Right forelimb (tissue), 1 donor: ENCODE measurements at regions not wholly inside any gene's neighbourhood (a gene's known extent, or its start where the extent isn't known, plus 50 kb on each side); places are given as distances from the start of the nearest gene placed in this dataset.
"Not testable (repeated sequence)": the region's sequence is repeated elsewhere in the genome, so short reads cannot be mapped to it uniquely, and the experiment has no call there.

Source experiments
- DNase-seq: peaks from one replicate; pipeline ENCODE4 v3.0.0-alpha.2; 2018

GRCh38 chr6:26720663-26721218 lies 61.2 kb upstream of the ZNF322 start:
- DNase-seq: not testable (repeated sequence)

GRCh38 chr6:26730019-26730766 lies 70.6 kb upstream of the ZNF322 start:
- not testable (repeated sequence) for DNase-seq

GRCh38 chr6:26734776-26735472 lies 75.4 kb upstream of the ZNF322 start:
- DNase-seq: not testable (repeated sequence)

GRCh38 chr6:26739811-26740210 lies 80.3 kb upstream of the ZNF322 start:
- no peak for DNase-seq

- DNase-seq: no peak
These were observed 83.7 kb upstream of the ZNF322 start for GRCh38 chr6:26743157-26743821.

DNA sequence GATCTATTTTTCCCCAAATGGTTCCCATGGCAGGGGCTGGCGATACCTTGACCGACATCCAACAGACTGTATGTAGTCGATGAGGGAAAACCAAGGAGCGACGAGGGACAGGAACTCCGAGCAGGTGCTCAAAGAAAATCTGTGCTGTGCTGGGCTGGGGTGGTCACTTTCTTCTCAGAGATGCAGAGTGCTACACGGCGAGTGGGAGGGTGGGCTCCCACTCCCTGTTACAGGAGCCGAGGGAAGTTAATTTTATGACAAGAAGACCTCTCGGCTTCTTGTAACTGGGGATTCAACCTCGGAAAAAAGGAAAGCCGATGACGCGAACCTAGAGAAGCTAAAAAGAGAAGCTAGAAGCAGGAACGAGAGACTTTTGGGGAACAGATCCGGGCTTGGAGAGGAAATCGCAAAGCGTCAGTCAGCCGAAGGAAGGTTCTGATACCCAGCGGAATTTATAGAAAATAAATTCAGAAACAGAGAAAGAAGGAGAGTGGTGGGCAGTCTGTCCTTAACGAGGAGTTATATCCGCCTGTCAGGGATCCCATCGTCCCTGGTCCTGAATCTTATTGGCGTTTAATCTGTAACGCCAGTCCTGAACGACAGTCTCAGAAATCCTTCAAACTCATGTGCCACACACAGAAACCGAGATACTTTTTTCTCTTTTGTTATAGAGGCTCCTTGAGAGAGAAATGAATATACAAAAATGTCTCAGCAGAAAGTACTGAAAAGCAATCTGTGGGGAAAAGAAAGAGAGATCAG lies 84.6 kb upstream of the ZNF322 start:
- no peak for DNase-seq

- DNase-seq: not testable (repeated sequence)
These were observed 85.3 kb upstream of the ZNF322 start for GRCh38 chr6:26744837-26745282.

- not testable (repeated sequence) for DNase-seq
These were observed 86.4 kb upstream of the ZNF322 start for GRCh38 chr6:26745964-26746363.

DNA sequence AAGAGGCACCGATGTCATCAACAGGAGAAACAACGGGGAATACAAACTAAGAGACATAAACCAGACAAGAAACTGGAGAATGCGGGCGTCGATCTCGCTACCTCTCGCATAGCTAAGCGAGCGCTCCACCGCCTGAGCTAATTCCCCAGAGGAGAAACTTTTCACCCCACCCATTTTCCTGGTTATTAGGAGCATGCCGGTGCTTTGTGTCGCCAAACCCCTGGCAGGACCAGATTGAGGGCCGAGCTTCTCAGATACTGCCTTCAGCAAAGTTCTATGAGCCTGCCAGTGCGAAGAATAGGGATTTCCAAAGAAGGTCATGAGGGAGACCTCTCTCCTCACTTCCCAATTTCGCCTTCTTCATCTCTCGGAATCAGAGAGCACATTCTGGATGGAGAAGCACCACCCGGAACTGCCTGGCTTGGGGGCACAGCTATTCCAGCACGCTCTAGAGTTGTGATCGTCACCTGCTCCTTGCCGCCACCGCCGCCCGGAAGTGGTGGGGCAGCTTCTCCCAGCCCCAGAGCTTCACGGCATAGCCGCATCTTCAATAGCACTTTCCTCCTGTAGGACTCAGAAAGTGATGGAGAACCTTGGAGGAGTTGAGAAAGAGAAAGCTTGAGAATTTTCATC lies 89.7 kb upstream of the ZNF322 start:
- DNase-seq: not testable (repeated sequence)

DNA sequence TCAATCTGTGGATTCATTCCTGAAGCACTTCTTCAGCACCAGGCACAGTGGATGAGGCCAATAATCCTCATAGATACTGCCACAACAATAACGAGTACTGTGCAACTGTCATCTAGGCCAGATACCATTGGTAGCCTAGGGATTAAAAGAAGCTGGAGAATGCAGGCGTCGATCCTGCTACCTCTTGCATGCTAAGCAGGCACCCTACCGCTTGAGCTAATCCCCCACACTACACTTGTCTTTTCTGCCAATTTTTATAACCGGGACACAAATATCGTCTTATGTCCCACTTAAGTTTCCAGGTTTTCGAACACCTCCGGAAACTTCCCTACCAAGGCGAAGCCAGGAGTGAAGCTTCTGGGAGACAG lies 90.2 kb upstream of the ZNF322 start:
- DNase-seq: not testable (repeated sequence)

GRCh38 chr6:26754212-26754611 lies 94.7 kb upstream of the ZNF322 start:
- DNase-seq: no peak

DNA sequence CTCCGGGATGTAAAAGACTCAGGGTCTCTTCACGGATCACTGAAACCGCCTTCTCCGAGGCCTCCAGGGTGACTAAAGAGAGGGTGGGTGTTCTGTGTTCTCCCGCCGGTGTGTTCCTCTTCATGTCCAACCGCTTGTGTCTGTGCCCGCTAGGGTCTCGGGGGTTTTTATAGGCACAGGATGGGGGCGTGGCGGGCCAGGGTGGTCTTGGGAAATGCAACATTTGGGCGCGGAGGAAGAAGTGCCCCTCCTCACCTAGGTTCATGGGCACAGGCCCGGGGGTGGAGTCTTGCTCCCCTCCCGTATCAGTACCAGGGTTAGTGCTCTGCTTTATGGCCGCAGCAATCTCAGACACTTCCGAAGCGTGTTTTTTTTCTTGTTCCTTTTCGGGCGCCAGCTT lies 95.3 kb upstream of the ZNF322 start:
- not testable (repeated sequence) for DNase-seq

DNA sequence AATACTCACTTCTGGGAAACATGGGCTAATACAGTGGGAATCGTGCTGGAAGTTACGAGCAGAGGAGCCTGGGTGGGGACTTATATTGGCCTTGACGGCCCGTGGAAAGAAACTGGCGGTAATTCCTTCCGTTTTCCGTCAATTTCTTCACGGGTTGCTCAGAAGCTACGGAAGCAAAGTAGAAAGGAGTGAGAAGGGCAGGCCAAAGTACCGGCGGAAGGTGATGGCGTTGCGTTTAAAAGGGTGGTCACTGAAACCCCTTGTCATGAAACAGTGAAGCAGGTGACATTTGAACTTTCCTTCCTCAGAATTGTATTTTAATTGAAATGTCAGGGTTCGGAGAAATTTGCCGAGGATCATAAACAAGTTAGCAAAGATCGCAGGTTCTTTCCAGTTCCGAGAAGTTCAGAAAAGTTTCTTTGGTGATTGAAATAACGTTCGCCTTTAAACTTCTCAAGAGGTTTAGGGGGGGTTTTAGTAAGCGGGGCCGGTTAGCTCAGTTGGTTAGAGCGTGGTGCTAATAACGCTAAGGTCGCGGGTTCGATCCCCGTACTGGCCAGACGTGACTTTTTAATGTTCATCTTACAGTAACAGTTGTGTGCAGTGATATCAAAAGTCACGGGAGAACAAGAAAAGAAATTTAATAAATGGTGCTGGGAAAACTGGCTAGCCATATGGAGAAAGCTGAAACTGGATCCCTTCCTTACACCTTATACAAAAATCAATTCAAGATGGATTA lies 96.7 kb upstream of the ZNF322 start:
- not testable (repeated sequence) for DNase-seq

GRCh38 chr6:26766203-26766902 lies 106.8 kb upstream of the ZNF322 start:
- DNase-seq: not testable (repeated sequence)

DNA sequence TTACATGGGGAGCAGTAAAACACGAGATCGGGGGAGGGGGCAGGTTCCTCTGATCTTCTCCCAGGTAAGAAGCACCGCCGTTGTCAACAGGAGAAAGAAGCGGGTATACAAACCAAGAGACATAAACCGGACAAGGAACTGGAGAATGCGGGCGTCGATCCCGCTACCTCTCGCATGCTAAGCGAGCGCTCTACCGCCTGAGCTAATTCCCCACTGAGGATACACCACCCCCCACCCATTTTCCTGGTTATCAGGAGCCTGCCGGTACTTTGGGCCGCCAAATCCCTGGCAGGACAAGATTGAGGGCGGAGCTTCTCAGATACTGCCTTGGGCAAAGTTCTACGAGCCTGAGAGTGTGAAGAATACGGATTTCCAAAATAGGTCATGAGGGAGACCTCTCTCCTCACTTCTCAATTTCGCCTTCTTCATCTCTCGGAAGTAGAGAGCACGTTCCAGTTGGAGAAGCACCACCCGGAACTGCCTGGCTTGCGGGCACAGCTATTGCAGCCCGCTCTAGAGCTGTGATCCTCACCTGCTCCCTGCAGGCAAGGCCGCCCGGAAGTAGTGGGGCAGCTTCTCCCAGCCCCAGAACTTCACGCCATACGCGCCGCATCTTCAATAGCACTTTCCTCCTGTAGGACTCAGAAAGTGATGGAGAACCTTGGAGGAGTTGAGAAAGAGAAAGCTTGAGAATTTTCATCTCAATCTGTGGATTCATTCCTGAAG lies 111.6 kb upstream of the ZNF322 start:
- not testable (repeated sequence) for DNase-seq

DNA sequence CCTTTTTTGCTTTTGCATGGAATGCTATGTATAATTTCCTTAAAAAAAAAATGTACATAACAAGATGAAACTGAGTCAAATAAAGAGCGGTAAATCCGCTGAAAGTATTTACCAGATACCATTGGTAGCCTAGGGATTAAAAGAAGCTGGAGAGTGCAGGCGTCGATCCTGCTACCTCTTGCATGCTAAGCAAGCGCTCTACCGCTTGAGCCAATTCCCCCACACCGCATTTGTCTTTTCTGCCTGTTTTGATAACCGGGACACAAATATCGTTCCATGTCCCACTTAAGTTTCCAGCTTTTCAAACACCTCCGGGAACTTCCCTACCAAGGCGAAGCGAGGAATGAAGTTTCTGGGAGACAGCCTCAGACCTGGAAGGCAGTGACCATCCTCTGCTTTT lies 113.9 kb upstream of the ZNF322 start:
- DNase-seq: not testable (repeated sequence)

DNA sequence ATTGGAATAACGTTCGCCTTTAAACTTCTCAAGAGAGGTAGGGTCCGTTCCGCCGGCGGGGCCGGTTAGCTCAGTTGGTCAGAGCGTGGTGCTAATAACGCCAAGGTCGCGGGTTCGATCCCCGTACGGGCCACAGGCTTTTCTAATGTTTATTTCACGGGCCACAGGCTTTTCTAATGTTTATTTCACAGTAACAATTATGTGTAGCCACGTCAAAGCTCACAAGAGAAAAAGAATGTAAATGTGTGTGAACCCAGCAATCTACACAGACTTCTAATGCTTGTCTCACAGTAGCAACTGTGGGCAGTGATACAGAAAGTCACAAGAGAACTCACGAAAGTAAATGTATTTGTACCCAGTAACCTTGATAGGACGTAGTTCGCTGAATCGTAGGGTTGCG lies 121.0 kb upstream of the ZNF322 start:
- DNase-seq: not testable (repeated sequence)

DNA sequence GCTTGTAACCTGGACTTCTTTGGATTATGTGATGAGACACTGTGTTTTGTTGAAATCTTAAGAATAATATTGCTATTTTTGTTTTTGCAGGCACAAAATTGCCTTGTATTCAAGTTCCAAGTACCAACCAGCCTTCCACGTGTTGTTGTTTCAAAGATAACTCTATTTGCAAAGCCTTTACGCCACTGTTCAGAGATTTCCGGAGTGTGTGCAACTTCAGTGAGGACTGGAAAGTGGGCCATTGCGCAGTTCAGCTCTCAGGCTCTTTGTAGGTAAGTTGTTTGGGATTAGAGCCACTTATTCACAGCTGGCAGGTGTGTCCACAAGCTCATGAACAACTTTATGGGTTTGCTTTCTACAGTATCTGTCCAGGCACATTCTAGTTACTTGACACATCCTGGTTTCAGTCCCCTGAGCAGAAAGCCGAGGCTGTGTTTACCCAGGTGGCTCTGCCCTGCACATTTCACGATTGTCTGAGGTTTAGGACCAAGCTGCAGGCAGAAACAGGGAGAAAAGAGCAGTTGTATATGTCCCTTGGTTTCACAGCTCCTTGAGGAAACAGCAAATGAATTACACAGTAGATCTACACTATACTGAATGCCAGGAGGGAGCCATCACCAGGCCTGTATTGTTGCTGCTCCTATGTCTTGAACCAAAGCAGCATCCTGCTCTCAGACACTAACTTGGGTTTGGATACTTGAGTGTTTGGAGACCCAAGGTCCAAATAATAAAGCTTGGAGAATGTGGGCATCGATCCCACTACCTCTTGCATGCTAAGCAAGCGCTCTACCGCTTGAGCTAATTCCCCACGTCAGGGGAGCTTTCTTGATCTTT lies 136.1 kb upstream of the ZNF322 start:
- not testable (repeated sequence) for DNase-seq
